ENCODE measurements at regions not wholly inside any gene's neighbourhood (a gene's known extent, or its start where the extent isn't known, plus 50 kb on each side); places are given as distances from the start of the nearest gene placed in this dataset.

DNA sequence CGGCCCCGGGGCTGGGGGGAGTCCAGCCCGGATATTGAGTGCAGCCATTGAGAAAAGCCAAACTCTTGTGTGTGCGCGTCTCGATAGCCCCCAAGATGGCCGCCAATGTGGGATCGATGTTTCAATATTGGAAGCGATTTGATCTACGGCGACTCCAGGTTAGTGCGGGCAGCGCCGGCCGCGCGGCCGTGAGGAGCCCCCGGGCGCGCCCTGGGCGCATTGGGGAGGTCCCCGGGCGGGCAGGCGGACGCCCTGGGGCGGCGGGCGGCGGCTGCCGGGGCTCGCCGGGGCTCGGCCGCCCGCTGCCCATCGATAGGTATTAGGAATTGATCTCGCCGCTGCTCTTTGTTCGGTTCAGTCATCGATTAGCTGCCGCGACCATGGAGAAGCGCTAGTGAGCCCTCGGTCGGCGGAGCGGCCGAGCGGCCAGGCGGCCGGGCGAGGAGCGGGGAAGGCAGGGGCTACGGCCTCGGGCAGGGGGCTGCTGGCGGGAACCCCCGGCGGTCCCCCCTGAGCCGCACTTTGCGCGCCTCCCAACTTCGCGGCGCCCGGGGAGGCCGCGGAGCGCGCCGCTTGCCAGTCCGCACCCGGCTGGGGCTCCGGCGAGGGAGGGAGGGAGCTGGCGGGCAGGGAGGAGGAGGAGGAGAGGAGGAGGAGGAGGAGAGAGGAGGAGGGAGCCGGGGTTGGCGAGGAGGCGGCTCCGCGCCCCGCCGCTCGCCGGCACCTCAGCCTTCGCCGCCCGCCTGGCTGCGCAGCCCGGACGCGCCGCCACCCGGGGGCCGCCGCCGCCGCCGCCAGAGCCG lies 113.9 kb upstream of the MYL2 start, which contains the start of gene CUX2:
Gene CUX2, plus strand, starts transcription at position 83 of the 803 bp plus-strand sequence.
- DNase-seq, result peak; percentile 56

DNA sequence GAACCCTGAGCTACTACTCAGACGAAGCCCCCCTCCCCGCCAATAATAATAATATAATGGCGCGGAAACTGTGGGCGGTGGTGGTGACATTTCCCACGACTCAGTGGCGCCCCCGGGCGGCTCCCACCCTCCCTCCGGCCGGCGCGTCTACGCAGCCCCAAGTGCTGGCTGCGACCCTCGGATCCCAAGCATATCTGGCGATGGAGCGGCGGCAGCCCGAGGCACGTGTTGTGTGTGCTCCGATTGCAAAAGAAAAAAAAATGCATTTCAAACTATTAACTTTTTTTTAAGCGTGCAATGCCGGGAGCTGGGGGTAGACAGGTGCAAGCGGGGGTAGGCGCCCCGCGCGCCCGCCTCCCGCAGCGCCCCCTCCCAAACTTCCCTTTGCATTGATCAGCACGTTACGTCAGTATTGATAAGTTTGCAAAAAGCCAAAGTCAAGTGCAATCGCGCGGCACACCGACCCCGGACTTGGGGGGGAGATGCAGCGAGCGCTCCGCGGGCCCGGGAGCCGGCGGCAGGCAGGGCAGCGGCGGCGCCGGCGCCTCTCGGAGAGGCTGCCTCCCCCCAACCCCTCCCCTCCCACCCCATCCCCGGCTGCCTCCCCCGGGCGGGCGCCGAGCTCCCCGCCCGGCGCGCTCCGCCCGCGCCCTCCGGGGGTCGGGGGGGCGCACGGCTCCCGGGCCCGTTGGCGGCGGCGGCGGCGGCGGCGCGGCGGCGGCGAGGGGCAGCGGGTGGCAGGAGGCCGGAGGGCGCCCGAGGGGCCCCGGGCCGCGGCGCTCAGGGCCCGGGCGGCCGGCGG lies 113.1 kb upstream of the MYL2 start:
- peak; percentile 24 for DNase-seq

DNA sequence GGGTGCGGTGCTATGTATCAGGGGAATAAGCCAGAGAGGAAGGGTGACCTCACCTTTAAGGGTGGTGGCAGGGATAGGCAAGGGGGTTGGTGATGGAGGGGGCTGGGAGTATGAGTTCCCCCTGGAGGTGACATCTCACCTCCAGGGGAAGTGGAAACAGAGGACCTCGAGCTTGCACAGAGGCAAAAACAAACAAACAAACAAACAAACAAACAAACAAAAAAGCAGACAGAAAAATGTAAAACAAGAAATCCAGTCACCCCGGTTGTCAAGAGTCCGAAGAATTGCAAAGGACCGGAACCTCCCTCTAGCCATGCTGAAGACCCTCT lies 112.2 kb upstream of the MYL2 start:
- DNase-seq, result no peak

DNA sequence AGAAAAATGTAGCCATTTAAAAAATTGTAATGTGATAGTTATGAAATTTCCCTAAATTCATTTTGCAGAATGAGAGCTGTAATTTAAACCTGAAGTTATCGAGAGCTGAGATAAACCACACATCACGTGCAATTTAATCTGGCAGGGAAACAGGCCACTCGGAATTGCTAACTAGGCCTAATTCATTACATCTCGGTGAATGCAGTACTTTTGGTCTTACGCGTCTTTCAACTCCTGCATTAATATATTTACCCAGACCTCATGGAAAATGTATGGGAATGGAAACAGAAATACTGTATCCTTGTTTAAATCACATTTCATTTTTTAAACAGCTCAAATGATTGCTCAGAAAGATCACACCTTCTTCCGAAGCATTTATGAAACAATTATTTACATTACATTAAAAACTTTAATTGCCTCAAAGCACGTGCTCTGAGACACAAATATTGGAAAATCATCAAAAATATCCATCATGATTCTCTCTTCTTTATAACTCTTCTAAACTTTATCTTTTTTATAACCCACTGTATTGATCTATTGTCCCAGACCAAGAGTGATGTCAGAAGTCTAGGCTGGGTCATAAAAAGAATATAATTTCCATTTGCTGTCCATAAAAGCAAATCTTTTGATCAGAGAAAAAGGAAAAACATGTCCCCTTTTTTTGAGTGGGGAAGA lies 111.7 kb upstream of the MYL2 start:
- DNase-seq, result no peak

DNA sequence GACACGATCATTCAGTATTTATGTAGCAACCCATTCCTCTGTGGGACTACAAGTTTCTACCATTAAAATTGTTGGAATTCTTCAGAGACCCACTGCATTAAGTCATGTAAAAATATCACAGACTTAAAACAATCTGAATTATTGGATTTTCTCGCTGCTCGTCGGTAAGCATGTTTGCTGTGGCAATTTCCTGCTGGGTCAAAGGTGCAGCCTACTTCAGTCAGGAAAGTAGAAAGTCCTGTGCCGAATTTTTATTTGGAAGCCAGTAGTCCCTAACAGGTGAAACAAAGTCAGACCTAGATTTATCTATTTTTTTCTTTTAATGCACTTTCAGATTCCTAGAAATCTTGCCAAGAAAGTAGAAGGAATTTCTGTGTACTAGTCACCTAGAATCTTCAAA lies 110.4 kb upstream of the MYL2 start:
- DNase-seq, result no peak

DNA sequence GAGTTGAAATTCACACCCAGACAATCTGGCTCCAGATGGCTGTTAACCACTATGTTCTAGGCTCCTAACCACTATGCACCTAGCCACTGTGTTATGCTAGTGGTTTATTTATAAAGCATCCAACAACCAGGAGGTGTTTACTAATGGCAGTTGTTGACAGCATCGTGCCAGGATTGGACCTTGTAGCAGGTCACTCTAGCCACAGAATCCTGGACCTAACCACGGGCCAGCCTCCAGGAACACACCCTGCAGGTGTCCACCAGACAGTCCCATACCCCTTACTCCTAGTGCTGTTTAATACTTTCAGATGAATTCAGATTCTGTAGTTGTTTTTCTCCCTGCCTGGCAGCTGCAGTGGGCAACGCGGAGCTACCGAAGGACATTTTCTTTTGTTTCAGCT lies 109.4 kb upstream of the MYL2 start:
- DNase-seq, result no peak

DNA sequence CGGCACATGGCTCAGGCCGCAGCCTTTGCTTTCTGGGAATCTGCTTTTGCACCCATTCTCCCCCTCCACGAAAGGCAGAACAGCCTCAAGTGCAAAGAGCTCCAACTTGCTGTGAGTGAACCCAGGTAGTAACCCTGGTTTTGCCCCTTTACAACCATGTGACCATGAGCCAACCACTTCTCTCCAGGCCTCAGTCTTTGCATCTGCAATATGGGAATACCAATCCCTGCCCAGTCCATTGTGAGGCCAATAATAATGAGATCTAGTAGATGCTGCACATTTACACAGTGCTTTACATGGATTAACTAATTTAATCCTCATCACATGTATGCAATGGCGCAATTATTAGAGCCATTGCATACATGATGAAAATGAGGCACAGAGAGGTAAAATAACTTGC lies 108.9 kb upstream of the MYL2 start:
- no peak for DNase-seq

DNA sequence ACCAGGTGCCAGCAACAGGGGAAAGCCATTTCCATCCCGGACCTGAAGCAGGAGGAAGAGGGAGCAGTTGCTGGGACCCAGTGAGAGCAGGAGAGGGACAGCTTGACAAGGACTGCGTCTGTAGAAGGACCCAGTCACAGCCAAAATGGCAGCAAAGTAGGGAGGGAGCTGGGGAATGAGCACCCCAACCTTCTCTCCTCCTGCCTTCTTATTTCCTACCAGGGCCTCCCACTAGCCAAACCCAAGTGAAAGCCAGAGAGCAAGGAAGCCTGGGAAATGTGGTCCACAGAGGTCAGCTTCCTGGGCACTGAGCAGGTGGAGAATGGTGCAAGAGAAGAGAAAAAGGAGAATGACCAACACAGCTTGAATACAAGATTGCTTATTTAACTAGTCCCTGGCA lies 108.5 kb upstream of the MYL2 start:
- DNase-seq, result no peak

DNA sequence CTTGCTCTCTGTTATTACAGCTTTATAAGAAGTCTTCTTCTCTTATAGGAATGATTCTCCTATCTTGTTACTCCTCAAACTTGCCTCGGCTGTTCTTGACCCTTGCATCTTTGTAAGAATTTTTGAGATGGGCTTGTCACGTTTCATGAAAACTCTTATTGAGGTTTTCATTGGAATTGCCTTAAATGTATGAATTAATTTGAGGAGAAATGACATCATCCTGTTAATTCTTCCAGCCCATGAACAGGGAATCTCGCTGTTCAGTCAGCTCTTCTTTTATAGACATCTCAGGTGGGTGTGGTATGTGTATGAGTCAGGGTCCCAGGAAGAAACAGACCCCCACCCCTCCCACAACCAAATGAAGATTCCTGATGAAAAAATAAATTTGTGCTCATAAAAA lies 107.1 kb upstream of the MYL2 start:
- DNase-seq, result no peak

DNA sequence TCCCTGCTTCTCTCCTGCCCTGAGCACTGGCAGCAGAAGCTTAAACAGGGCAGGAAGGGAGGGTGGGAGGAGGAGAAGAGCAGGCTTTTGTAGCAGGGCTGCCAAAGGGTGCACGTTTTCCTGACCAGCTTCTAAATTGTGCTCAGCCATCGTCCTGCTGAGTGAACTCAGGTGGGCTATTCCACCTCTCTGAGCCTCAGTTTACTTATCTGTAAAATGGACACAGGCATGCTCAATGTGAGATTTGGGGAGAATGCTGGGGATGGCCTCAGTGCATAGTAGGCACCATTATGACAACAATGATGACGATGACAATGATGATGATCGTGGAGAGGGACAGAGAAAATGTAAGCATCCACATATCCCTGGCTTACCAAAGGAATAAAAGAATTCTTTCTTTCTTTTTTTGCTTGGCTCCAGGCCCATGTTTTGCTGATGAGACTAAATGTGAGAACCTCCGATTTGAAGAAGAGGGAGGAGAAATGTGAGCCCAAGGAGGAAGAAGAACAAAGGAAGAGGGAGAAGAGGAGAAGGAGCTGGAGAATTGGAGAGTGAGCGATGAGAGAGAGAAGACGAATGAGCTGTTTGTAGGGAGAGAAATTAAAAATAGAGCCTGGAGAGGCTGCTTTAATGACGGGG lies 105.5 kb upstream of the MYL2 start:
- no peak for DNase-seq

DNA sequence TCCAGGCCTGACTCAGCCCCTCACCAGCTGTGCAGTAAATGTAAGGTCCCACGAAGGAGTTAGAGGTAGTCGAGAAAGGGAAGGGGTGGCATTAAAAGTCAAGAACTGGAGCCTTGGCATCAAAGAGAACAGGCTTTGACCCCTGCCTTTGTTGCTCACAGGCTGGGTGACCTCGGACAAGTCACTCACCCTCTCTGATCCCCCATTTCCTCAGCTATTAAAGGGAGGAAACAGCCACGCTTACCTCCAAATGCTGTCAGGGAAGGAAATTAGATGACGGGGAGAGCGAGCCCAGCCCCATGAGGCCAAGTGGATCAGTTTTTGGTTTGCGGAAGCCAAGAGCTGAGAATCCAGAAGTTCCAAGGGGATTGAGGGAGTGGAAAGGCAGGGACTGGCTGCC lies 104.9 kb upstream of the MYL2 start:
- no peak for DNase-seq

DNA sequence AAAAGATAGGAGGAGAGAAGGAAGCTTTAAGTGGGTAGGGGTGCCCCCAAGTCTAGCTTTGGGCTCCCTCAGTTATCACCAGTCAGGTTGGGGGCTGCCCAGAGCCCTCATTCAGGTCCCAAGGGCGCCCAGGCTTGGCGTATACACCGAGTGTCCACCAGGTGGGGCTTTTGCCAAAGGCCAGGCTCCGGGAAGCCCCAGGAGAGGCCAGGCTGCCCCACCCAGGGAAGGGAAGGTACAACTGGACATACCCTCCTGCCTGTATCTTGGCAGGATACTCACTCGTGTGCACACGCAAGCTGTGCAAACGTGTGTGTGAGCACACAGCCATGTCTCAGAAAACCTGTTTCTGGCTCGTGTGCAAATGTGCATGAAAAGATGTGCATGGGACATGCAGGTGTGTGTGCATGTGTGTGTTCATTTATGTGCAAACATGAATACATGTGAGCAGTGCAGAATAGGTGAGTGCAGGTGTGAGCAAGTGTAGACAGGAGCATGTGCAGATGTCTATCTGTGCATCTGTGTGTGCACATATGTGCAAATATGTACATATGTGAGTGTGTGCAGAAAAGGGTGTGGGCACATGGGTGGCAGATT lies 103.9 kb upstream of the MYL2 start:
- peak; percentile 69 for DNase-seq

DNA sequence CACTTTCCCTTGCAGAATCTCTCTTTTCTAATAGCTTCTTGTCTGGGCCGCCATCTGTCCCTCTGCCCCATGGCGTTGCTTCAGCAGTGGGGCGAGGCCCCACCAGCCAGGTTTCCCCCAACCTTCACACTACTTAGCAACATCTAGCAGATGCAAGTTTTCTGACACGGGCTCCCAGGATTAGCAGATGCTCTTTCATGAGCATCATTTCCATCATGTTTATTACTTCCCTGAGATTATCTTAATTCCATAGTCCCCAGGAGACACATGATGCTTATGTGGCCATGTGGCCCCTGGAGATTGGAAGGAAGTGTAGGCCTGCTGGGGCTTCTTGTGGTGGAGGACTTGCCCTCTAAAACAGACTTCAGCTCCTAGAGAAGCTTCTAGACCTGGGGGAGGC lies 102.0 kb upstream of the MYL2 start:
- no peak for DNase-seq

DNA sequence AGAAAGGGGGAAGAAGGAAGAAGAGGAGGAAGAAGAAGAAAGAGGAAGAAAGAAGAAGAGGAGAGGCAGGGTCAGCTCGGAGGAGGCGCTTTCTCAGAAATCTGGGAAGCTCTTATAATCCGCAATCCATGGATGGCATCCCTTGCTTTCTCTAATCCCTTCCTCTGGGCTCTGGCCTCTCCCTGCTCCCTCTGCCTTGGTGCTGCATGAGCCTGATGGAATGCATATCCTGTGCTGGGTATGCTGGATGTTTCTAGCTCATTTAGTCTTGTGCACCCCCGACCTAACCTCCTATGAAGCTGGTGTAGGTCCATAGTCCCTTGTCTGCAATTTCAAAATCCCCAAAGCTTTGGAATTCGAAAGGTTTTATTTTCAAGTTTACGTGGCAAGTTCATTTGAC lies 94.2 kb upstream of the MYL2 start:
- no peak for DNase-seq

DNA sequence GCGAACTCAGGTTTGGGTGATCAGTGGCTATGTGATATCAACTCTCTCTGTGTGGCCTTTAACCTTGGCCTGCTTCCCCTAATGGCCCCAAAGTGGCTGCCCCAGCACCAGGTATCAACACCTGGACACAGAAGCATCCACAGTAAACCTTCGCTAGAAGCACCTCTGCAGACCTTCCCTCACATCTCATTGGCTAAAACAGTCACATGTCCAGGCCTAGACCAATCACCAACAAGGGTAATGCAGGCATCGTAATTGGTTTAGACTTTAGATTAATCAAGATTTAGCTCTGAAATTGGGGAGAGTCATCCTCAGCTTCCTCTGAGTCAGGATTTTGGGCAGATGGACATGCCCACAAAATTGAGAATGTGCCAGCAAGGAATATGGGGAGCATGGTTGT lies 92.5 kb upstream of the MYL2 start:
- no peak for DNase-seq

DNA sequence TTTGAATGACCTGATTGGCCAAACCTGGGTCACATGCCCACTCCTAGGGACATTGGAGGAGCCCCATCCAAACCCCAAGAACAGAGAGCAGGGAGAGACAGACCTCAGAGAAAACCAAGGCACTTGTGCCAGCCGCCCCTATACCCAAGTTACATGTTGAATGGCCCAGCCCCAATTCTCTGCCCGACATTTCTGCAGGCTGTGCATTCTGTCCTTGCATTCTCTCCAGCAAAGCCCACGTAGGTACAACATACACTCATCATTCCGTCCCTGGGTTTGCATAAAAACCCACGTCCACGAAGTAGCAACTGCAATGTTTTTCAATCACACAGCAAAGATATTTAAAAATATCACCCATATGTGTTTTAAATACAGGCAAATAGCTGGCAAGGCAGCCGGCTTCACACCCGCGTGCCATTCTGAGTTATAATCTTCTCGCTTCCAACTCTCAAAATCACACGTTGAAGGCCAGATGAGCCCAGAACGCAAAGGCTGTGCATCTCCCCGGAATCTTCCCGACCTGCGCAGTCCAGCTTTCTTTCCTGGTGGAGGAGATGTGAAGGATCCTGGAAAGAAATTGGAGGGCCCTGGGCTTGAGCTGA lies 91.7 kb upstream of the MYL2 start:
- DNase-seq, result no peak

DNA sequence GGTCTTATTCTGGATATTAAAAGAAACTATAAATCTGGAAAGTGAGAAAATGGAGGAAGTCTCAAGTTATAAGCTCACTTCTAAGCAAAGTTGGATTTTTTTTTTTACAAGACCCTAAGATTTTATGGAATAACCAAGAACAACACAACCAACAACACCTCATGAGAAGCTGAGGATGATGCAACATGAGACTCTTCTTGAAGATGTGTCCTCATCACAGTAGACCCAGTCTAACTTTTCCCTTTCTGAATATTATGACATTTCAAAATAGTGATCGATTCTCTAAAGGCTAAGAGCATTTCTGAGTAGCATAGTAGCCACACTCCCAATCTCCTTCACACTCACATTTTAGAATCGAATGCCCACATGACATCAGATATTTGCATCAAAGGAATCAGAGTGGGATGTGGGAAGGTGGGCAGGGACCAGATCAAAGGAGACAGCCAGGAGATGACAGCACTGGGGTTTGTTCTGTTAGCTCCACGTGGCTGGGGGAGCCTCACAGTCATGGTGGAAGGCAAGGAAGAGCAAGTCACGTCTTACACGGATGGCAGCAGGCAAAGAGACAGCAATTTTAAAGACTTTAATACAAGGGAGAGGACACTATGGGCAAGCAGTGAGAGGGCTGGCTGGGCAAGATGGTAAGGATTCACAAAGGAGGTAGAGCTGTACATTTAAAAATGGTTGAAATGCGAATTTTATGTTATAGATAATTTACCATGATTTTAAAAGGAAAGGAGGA lies 90.7 kb upstream of the MYL2 start:
- DNase-seq, result no peak

DNA sequence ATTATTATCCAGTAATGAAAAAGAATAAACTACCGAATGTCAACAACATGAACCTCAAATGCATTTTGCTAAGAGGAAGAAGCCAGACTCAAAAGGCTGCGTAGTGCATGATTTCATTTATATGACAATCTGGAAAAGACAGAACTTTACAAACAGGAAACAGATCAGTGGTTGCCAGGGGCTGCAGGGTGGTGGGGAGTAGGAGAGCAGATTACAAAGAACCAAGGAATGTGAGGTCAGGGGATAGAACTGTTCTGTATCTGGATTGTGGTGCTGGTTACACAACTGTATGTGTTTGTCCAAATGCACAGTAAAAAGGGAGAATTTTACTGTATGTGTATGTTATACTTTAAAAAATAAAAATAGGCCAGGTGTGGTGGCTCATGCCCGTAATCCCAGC lies 89.7 kb upstream of the MYL2 start:
- no peak for DNase-seq

DNA sequence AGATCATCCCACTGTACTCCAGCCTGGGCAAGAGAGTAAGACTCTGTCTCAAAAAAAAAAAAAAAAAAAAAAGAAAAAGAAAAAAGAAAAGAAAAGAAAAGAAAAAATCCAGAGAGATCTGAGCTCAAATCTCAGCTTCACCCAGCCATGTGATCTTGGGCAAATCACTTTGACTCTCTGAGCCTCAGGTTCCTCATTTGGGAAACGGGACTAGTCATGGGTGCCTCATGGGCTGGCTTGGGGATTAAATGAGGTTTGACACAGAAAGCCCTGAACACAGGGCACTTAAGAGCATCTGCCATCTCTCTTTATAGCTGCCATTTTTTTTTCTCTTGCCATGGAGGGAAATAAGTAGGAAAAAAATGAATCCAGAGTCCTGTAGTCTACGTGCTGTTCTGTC lies 86.2 kb upstream of the MYL2 start:
- no peak for DNase-seq

DNA sequence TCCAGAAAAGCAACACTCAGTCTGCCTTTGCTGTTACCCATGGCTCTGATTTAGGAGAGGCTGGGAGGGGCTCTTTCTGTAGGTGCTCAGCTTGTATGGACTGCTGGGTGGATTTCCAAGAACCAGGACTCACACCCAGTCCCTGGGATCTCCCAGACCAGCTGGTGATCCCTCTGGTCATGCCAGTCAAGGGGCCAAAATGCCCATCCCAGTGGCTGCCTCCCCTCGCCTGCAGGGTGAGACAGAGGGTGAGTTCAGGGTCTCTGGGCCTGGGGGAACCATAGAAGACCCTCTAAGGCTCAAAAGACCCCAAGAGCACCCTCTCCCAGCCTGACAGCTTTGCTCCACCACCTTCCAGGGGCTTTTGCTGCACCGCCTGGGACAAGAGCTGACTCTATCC lies 78.6 kb upstream of the MYL2 start:
- DNase-seq, result no peak

DNA sequence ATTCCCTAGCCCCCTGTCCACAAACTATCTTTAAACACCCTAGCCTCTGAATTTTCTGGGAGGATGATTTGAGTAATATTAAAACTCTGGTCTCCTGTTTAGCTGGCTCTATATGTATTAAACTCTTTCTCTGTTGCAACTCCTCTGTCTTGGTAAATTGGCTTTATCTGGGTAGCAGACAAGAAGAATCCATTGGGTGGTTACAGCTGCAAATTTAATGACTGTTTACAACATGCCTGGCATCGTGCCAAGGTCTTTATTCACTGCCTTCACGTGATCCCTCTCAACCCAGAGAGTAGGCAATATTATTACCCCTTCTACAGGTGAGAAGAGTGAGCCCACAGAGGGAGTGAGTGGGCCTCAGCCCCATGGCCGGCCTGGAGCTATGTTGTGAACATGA lies 77.8 kb upstream of the MYL2 start:
- no peak for DNase-seq

DNA sequence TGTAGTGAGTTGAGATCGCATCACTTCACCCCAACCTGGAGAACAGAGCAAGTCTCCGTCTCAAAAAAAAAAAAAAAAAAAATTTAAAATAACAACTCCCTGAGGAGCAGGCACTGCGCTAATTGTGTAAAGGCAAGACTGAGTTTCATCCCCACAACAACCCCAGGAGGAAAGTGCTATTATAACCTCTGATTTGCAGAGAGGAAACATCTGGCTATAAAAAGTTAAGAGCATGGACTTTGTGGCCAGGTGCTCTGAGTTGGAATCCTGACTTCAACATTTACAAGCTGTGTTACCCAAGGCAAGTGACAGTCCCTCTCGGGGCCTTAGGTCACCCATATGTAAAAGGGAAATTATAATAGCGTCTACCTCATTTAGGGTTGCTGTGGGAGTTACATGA lies 76.0 kb upstream of the MYL2 start:
- DNase-seq, result no peak

Data from stimulated activated CD4-positive, alpha-beta T cell treated with anti-CD3 and anti-CD28 coated beads, Interleukin-15, amount 100 ng/mL, for 24 hours (primary cell).